Urinary bladder (tissue), 3 donors: ENCODE measurements at regions not wholly inside any gene's neighbourhood (a gene's known extent, or its start where the extent isn't known, plus 50 kb on each side); places are given as distances from the start of the nearest gene placed in this dataset.

Experiments used
- DNase-seq: peaks from one replicate; pipeline ENCODE4 v3.0.0-alpha.2; 2015; ENCODE audit errors: extremely low spot score
- H3K27ac ChIP-seq: one replicate; pipeline ENCODE4 v1.5.1; 2013; ENCODE audit warnings: low read depth, mild to moderate bottlenecking, moderate library complexity
- H3K36me3 ChIP-seq: one replicate; pipeline ENCODE4 v1.6.1; 2013; ENCODE audit warnings: mild to moderate bottlenecking, moderate library complexity; ENCODE audit not compliant: insufficient read depth
- H3K4me1 ChIP-seq: one replicate; pipeline ENCODE4 v1.6.1; 2013; ENCODE audit warnings: mild to moderate bottlenecking, moderate library complexity; ENCODE audit not compliant: insufficient read depth
- H3K4me3 ChIP-seq: one replicate; pipeline ENCODE4 v1.5.1; 2013; ENCODE audit warnings: low read depth, low read length
- WGBS: extraction: QIAGEN DNeasy Blood & Tissue Kit; methylation state at CpG from one replicate; pipeline ENCODE4 v1.1.7; 2013; 5-methylcytosine and 5-hydroxymethylcytosine counted together
- donor health status: healthy with polysubstance abuse.
- donor health status: healthy.

DNA sequence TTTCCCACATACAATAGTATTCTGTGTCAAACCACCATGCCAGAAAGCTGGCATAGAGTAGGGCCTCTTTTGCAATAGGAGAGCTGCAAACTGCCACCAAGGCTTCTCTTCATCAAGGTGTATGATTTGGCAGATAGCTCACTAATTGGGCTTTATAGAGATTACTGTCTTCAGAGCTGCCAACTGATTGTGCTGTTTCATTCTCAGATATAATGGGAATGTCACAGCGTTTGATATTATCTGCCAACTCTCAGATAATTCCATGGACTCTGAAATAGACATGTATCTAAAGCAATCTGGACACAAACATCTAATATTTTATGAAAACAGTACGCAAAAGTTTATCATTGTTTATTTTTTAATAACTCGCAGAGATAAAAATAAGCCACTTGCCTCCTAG lies 1289.1 kb downstream of the STIM2 start:
- no peaks in the 10 kb centered on the region for H3K36me3 ChIP-seq
- WGBS: 42% methylated on average over 3 of the region's 3 CpGs
- H3K4me1 ChIP-seq: no peaks in the 10 kb centered on the region
- DNase-seq: no peak
- no peak overlapping the region for H3K4me3 ChIP-seq
- no peak overlapping the region for H3K27ac ChIP-seq

DNA sequence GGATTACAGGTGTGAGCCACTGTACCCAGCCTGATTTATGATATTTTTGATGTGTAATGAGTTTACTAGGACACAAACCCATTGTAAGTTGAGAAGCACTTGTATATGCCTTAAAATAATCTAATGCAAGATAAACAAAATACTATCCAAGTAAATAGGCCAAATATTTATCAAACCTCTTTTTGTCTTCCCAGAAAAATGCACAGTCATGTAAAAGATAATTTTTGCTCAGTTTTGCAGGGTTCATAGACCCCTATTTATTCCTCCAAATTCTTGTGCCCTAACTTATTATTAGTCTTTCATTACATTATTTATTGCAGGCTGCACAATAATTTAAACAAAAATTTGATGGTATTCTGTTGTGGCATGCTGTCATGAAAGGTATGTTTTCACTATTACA lies 1290.7 kb downstream of the STIM2 start:
- no peak for DNase-seq
- Histone ChIP-seq H3K4me3 (no peak overlapping the region), H3K27ac (no peak overlapping the region), H3K4me1 (no peaks in the 10 kb centered on the region), H3K36me3 (no peaks in the 10 kb centered on the region)

DNA sequence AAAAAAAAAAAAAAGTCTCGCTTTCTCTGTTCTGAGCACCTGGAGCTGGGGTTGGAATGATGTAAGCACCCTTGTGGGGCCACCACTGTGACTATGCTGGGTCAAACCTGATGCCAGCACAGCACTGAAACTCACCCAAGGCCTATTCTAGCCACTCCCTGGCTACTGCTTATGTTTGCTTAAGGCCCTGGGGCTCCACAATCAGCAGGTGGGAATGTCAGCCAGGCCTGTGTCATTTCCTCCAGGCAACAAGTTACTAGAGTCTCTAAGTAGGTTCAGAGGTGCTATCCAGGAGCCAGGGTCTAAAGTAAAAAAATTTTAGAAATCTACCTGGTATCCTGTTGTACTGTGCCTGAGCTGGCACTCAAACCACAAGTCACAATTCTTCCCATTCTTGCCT lies 1306.8 kb downstream of the STIM2 start:
- H3K27ac ChIP-seq: no peak overlapping the region
- H3K4me1 ChIP-seq: no peaks in the 10 kb centered on the region
- no peaks in the 10 kb centered on the region for H3K36me3 ChIP-seq
- DNase-seq: no peak
- H3K4me3 ChIP-seq: no peak overlapping the region
- 94% methylated on average over 1 of the region's 1 CpG for WGBS

DNA sequence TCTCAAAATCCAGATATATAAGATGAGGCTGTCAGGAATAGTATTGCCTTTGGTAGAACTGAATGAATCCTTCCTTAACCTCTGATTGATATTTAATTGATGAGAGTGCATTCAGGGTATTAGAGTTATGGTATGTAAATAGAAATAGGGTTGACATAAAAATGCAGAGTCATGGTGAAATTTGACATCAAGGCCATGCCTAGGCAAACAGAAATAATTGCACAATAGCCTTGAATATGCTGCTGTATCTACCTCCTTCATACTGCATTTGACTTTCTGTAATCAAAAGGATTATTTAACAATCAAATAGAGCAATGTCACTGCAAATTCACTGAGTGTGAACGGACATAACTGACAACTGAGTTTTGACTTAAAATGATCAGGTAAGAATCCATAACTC lies 1316.3 kb downstream of the STIM2 start:
- H3K36me3 ChIP-seq: no peaks in the 10 kb centered on the region
- WGBS: 91% methylated on average over 1 of the region's 1 CpG
- DNase-seq: no peak
- H3K4me3 ChIP-seq: no peak overlapping the region
- H3K4me1 ChIP-seq: no peaks in the 10 kb centered on the region
- no peak overlapping the region for H3K27ac ChIP-seq

DNA sequence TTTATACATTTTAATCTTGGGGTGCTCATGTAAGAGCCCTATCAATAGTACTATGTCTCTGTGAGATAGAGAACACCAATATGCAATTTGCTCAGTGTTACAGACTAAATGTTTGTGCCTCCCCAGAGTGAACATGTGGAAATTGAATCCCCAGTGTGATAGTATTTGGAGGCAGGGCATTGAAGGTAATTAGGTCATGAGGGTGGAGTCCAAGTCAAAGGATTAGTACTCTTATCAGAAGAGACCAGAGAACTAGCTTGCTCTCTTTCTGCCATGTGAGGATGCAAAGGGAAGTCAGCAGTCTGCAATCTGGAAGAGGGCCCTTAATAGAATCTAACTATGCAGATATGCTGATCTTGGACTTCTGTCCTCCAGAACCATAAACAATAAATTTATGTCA lies 1317.0 kb downstream of the STIM2 start:
- DNase-seq: no peak
- H3K4me1 ChIP-seq: no peaks in the 10 kb centered on the region
- H3K36me3 ChIP-seq: no peaks in the 10 kb centered on the region
- H3K4me3 ChIP-seq: no peak overlapping the region
- no peak overlapping the region for H3K27ac ChIP-seq

DNA sequence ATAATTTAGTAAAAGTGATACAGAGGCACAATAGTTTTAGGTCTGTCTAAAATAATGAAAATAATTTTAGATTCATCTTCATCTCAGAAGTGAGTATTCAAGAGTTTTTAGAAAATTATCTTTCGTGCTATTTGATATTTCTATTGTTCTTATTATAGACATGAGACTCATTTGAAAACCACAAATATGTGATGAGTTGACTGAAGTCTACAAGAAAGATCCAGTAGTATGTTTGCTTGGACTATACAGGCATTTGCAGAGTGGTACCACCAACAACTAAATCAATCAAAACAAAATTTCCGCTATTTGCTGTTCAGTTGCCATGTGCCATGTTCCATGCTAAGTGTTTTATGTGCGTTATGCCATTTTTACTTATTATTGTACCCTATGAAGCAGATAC lies 1318.5 kb downstream of the STIM2 start:
- H3K4me1 ChIP-seq: no peaks in the 10 kb centered on the region
- no peaks in the 10 kb centered on the region for H3K36me3 ChIP-seq
- no peak overlapping the region for H3K27ac ChIP-seq
- no peak for DNase-seq
- no peak overlapping the region for H3K4me3 ChIP-seq
- WGBS: 98% methylated on average over 3 of the region's 3 CpGs

DNA sequence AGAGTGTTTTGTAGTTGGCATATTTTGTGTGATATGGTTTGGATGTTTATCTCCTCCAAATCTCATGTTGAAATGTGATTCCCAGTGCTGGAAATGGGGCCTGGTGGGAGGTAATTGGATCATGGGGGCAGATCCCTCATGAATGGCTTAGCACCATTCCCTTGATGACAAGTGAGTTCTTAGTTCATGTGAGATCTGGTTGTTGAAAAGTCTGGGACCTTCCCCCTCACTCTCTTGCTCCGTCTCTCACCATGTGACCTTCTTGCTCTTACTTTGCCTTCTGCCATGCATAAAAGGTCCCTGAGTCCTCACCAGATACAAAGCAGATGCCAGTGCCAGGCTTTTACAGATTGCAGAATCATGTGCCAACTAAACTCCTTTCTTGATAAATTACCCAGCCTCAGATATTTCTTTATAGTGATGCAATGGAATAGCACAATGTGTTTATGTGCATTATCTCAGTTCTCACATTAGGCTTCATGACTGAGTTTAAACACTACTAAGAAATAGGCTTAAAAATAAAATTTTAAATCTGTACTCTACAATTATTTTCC lies 1348.8 kb downstream of the STIM2 start:
- Histone ChIP-seq H3K4me1 (no peaks in the 10 kb centered on the region), H3K4me3 (no peak overlapping the region), H3K27ac (no peak overlapping the region), H3K36me3 (no peaks in the 10 kb centered on the region)
- 73% methylated on average over 1 of the region's 1 CpG for WGBS
- DNase-seq: no peak

DNA sequence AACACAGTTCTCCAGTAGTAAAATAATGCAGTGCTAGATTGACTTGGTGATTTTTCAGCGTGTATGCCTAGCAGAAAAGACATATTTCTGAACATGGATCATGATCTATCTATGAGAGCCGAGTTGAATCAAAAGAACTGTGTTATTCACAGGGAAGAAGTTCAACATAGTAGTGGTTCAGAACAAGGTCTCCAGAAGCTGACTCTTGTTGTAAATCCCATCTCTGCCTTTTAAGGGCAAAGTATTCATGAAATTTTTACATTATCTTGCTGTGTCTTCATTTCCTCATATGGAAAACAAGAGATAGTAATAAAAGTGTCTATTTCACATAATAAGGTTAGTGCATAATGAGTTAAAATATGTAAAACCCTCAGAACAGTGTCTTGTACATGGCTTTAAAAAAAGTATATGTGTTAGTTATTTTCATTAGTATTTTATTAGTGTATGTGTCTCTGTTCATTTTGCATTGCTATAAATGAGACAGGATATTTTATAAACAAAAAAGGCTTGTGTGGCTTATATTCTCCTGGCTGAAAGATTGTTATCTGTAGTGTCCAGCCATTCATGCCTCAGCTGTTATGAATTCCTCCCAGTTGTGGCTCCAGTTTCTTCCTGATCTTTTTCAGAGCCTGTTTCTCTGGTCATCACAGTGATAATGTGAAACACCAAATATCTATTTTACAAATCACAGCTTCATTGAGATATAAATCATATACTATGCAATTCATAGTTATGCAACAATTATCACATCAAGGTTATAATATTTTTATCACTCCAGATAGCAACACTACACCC lies 1351.2 kb downstream of the STIM2 start:
- Histone ChIP-seq H3K36me3 (no peaks in the 10 kb centered on the region), H3K4me1 (no peaks in the 10 kb centered on the region), H3K4me3 (no peak overlapping the region), H3K27ac (no peak overlapping the region)
- WGBS: 15% methylated on average over 2 of the region's 2 CpGs
- DNase-seq: no peak

DNA sequence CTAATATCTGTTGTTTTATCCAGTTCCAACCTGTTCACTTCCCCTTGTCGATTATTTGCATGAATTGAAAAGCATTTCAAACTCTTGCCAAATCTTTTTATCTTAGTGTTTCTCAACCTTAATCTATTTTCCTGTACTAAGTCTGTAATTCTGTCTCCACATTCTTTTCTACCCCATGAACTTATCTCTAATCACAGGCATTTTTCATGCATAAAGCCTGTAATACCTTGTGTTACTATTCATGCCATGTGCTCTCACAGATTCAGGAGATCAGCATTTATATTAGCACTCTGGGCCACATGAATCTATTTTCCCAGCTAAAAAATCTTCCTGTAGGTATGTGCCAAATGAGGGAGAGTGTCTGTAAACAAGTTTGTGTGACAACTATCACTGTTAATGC lies 1360.9 kb downstream of the STIM2 start:
- whole genome bisulfite sequencing: 35% methylated on average over 1 of the region's 1 CpG
- no peak for DNase-seq
- Histone ChIP-seq H3K4me1 (no peaks in the 10 kb centered on the region), H3K27ac (no peak overlapping the region), H3K4me3 (no peak overlapping the region), H3K36me3 (no peaks in the 10 kb centered on the region)

DNA sequence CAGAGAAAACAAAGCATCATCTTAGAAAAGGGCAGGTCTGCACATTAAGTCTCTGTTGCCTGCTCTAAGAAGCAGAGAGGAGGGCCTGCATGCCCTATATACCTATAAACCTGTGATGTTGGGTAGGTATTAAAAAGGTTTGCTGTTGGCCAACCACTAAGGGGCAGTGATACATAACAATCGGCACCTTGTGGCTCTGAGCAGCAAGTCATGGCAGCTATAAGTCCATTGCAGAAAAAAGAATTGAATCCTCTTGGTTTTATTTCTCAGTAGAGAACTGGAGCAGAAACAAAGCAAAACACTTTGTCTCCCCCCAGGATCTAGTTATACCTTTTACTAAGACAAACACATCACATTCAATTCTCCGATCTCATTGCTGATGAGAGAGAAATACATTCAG lies 1364.4 kb downstream of the STIM2 start:
- DNase-seq: peak; percentile 15
- no peaks in the 10 kb centered on the region for H3K4me1 ChIP-seq
- 72% methylated on average over 2 of the region's 2 CpGs for WGBS
- H3K4me3 ChIP-seq: no peak overlapping the region
- H3K36me3 ChIP-seq: no peaks in the 10 kb centered on the region
- H3K27ac ChIP-seq: no peak overlapping the region

DNA sequence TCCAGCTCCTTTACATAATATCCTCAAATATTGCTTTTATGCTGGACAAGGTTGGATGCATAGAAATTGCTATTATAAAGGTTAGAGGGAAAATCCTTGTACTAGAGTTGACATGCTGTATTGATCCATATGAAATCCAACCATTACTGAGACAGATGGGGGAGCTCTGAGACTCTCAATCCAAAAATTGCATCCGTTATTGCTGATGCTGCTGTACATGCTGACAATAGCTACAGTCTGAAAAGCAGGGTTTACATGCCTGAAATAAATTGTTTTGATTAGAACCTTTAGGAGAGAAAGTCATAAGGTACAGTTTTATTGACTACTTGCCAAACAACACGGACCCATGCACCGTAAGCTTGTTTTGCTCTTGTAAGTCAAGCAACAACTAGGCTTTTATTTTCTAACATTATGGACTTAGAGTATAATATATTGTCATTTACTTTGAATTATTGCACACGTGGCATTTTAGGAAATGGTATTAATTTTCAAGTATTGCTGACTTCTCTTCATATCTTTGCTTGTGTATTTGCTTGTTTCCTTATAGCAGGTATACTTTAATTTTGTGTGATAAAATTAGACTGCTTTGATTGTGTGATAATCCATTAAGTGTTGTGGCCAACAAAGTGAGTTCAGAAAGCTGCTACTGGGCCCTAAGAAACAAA lies 1365.2 kb downstream of the STIM2 start:
- no peaks in the 10 kb centered on the region for H3K36me3 ChIP-seq
- no peak overlapping the region for H3K27ac ChIP-seq
- DNase-seq: no peak
- H3K4me1 ChIP-seq: no peaks in the 10 kb centered on the region
- WGBS: 63% methylated on average over 4 of the region's 4 CpGs
- H3K4me3 ChIP-seq: no peak overlapping the region

DNA sequence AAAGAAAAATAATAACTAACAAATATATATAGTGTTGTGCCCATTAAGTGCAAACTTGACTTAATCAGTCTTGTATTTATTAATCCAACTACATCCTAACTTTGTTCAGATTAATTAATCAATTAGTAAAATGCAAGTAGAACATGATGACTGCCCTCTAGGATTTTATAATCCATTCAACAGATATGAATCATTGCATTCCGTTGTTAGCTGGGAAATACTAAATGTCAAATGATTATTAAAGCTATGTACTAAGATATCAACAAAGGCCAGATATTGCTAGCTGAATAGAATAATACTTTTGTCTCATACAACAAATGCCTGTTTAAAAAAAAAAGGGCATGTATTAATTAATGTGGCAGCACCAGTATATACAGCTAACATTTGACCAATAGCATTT lies 1366.3 kb downstream of the STIM2 start:
- Histone ChIP-seq H3K4me1 (no peaks in the 10 kb centered on the region), H3K36me3 (no peaks in the 10 kb centered on the region), H3K27ac (no peak overlapping the region), H3K4me3 (no peak overlapping the region)
- DNase-seq: no peak
- 47% methylated on average over 1 of the region's 1 CpG for WGBS

DNA sequence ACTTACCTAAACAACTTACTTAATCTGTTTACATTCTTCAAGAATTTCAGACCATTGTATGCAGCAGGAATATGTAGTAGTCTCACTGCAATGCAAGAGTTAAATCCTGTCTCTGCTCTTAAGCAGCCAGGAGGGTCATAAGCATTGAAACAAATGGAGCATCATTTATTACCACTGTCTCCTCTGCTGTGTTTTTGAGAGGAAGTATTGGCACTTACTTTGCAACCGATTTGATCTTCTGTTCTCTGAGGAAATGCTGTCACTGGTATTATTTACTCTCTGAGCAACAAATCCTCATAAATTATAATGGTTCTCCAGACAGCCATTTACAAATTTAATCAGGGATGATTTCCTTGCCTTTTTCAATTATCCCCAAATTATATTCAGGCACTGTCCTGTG lies 1367.1 kb downstream of the STIM2 start:
- Histone ChIP-seq H3K36me3 (no peaks in the 10 kb centered on the region), H3K4me1 (no peaks in the 10 kb centered on the region), H3K4me3 (no peak overlapping the region), H3K27ac (no peak overlapping the region)
- no peak for DNase-seq
- 40% methylated on average over 1 of the region's 1 CpG for WGBS
